ENCODE measurements at regions not wholly inside any gene's neighbourhood (a gene's known extent, or its start where the extent isn't known, plus 50 kb on each side); places are given as distances from the start of the nearest gene placed in this dataset.
"Not testable (repeated sequence)": the region's sequence is repeated elsewhere in the genome, so short reads cannot be mapped to it uniquely, and the experiment has no call there.

- DNase-seq (ENCODE audit: low read depth, low spot score), result no peak
Measured at GRCh38 chrX:45689971-45690370, 489.3 kb upstream of the DIPK2B start.

GRCh38 chrX:45683914-45684313 is 483.2 kb upstream of the DIPK2B start:
- DNase-seq (ENCODE audit: low read depth, low spot score), result no peak

GRCh38 chrX:45681891-45682290 is 481.2 kb upstream of the DIPK2B start:
- DNase-seq (ENCODE audit: low read depth, low spot score), result no peak

GRCh38 chrX:45669715-45670340 is 469.2 kb upstream of the DIPK2B start:
- DNase-seq (ENCODE audit: low read depth, low spot score), result no peak

GRCh38 chrX:45668686-45669443 is 468.2 kb upstream of the DIPK2B start:
- DNase-seq (ENCODE audit: low read depth, low spot score), result no peak

GRCh38 chrX:45667666-45668065 is 467.0 kb upstream of the DIPK2B start:
- no peak for DNase-seq (ENCODE audit: low read depth, low spot score)

- DNase-seq (ENCODE audit: low read depth, low spot score), result no peak
Measured at GRCh38 chrX:45664727-45665290, 464.1 kb upstream of the DIPK2B start.

- no peak for DNase-seq (ENCODE audit: low read depth, low spot score)
Measured at GRCh38 chrX:45660477-45660876, 459.8 kb upstream of the DIPK2B start.

- DNase-seq (ENCODE audit: low read depth, low spot score), result no peak
Measured at GRCh38 chrX:45633419-45633818, 432.7 kb upstream of the DIPK2B start.

- DNase-seq (ENCODE audit: low read depth, low spot score), result no peak
Measured at GRCh38 chrX:45632506-45632905, 431.8 kb upstream of the DIPK2B start.

- DNase-seq (ENCODE audit: low read depth, low spot score), result no peak
Measured at GRCh38 chrX:45630078-45630477, 429.4 kb upstream of the DIPK2B start.

- no peak for DNase-seq (ENCODE audit: low read depth, low spot score)
Measured at GRCh38 chrX:45628041-45628440, 427.4 kb upstream of the DIPK2B start.

- no peak for DNase-seq (ENCODE audit: low read depth, low spot score)
Measured at GRCh38 chrX:45623266-45623665, 422.6 kb upstream of the DIPK2B start.

GRCh38 chrX:45622538-45622937 is 421.9 kb upstream of the DIPK2B start:
- no peak for DNase-seq (ENCODE audit: low read depth, low spot score)

GRCh38 chrX:45622042-45622423 is 421.4 kb upstream of the DIPK2B start:
- DNase-seq (ENCODE audit: low read depth, low spot score), result no peak

- no peak for DNase-seq (ENCODE audit: low read depth, low spot score)
Measured at GRCh38 chrX:45621376-45622041, 420.8 kb upstream of the DIPK2B start.

GRCh38 chrX:45619290-45619689 is 418.6 kb upstream of the DIPK2B start:
- DNase-seq (ENCODE audit: low read depth, low spot score), result no peak

GRCh38 chrX:45615591-45615990 is 414.9 kb upstream of the DIPK2B start:
- DNase-seq (ENCODE audit: low read depth, low spot score), result not testable (repeated sequence)

GRCh38 chrX:45614853-45615252 is 414.2 kb upstream of the DIPK2B start:
- DNase-seq (ENCODE audit: low read depth, low spot score), result no peak

GRCh38 chrX:45602151-45602550 is 401.5 kb upstream of the DIPK2B start:
- DNase-seq (ENCODE audit: low read depth, low spot score), result no peak

- no peak for DNase-seq (ENCODE audit: low read depth, low spot score)
Measured at GRCh38 chrX:45601052-45601451, 400.4 kb upstream of the DIPK2B start.

GRCh38 chrX:45598861-45599260 is 398.2 kb upstream of the DIPK2B start:
- no peak for DNase-seq (ENCODE audit: low read depth, low spot score)
